HG03045 (cell line): ENCODE measurements at regions not wholly inside any gene's neighbourhood (a gene's known extent, or its start where the extent isn't known, plus 50 kb on each side); places are given as distances from the start of the nearest gene placed in this dataset.
"Not testable (repeated sequence)": the region's sequence is repeated elsewhere in the genome, so short reads cannot be mapped to it uniquely, and the experiment has no call there.

Source experiments
- ATAC-seq: cut with Tn5 transposase; IDR thresholded peaks from one replicate; pipeline ENCODE4 v1.9.1; 2021; ENCODE audit warnings: mild to moderate bottlenecking, moderate library complexity; ENCODE audit not compliant: unreplicated experiment

DNA sequence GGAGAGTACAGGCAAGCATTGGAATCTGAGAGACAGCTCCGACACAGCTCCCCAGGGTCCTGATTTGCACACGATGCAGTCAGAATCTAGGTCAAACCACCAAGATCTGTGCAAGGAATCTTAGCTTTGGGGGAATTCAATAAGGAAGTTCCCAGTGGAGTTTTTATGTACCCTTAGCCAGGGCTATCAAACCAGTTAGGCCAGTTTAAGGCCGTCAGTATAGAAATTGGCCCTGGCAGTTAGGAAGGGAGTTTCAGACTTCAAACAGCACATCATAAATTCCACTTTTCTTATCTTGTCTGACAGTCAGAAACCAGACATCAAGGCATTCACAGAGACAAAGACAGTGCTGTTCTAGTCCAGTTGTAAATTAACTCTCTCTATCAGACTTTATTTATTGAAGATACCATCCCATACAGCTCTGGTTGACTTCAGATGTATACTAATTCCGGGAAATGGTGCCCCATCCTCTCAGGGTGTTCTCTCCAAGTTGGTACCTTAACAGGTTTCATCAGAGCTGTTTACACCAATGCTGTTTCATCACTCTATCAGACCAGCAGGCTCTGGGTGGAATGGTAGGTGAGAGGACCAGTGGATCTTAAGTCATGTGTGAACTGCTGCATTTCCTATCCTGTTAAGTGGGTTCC, 157.5 kb upstream of the ATF7IP start:
- no peak for ATAC-seq

DNA sequence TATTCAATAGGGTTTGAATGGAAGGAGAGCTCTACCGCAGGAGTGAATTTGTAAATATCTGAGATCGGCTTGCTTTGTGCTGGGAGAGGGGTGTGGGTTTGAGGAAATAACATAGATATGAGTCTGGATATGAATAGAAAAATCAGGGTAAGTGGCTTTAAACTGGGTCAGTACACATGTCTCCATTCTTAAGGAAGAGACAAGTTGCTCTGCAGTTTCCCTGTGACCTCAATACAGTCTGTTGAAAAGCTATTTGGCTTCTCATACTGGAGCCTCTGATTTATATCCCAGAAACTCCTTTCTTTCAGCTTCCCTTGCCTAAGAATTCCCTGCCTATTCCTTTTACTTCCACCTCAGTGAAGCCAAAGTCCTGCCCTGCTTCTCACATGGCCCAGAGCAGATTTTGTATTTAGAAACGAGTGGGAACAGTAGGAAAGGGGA, 153.5 kb upstream of the ATF7IP start:
- ATAC-seq: no peak

DNA sequence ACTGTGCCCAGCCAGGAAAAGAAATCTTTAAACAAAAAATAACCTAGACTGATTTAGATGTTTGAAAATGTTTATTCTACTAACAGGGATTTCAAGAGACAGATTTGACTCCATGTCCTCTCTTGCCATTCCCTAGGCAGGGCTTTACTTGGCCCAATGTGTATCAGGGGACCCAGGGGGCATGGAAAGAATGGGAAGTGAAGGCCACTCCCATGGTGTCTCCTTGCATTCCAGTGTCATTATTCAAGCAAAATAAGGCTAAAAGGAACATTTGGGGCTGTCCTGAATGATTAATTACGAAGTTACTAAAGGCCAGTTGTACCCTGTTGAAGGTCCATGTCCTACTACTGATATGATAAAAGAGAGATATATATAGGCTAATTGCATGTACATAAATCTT, 151.9 kb upstream of the ATF7IP start:
- no peak for ATAC-seq

DNA sequence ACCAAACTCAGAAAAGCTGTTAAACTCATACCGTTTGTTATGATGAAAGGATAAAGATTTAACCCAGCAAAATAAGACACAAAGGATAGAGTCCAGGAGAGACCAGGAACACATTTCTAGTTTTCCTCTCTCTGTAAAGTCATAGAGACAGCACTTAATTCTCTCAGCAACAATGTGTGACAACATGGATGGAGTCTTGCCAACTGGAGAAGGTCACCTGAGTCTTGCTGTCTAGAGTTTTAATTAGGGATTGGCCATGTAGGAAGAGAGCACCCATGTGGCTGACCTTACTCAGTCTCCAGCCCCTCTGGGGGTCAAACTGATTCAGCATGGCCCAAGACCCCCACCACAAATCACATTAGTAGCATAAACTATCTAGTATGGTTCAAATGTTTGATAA, 151.0 kb upstream of the ATF7IP start:
- no peak for ATAC-seq

DNA sequence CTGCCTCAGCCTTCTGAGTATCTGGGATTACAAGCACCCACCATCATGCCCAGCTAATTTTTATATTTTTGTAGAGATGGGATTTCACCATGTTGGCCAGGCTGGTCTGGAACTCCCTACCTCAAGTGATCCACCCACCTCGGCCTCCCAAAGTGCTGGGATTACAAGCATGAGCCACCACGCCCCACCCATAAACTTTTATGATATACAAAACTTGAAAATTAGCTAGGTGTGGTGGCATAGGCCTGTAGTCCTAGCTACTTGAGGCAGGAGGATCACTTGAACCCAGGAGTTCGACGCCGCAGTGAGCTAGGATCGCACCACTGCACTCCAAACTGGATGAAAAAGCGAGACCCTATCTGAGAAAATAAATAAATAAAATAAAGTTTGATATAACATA, 149.5 kb upstream of the ATF7IP start:
- not testable (repeated sequence) for ATAC-seq

DNA sequence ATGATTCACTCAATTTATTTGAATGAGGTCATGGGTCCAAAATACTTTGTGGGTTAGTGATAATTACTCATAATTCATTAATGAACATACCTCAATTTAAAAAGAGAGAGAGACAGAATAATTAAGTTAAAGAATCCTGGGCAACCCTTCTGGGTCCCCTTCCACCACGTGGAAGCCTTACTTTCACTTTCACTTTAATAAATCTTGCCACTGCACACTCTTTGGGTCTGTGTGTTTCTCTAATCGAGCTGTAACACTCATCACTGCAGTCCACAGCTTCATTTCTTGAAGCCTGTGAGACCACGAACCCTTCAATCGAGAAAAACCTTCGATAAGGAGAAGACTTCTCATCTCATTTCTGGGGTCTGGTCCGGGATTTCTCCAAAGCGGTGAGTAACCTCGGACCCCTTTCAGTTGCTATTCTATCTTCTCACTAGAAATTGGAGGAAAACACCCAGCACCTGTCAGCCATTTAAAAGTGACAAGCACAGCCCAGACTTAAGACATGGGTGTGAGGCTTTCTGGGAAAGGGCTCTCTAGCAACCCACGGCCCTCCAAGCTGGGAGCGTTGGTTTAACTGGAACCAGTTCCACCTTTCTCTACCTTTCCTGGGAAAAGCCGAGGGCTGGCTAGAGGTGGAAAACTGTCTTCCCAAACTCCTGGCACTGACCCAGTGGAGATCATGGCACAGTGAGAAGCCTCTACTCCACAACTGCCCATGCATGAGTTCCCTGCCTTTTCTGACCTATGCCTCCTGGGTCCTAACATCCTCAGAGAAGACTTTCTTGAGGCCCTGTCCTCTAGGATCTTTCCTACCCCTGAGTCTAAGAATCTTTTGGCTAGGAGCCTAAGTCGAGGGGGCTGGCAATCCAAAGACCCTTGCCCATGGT, 148.8 kb upstream of the ATF7IP start:
- ATAC-seq: peak; percentile 49

DNA sequence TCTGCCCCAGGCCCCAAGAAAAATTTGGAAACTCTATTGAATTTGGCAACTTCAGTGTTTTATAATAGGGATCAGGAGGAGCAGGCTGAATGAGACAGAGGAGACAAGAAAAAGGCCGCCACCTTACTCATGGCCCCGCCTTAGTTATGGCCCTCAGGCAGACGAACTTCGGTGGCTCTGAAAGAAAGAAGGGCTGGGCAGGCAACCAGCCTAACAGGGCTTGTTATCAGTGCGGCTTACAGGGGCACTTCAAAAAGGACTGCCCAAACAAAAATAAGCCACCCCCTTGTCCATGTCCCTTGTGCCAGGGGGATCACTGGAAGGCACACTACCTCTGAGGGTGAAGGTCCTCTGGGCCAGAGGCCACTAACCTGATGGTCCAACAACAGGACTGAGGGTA, 146.3 kb upstream of the ATF7IP start:
- no peak for ATAC-seq

DNA sequence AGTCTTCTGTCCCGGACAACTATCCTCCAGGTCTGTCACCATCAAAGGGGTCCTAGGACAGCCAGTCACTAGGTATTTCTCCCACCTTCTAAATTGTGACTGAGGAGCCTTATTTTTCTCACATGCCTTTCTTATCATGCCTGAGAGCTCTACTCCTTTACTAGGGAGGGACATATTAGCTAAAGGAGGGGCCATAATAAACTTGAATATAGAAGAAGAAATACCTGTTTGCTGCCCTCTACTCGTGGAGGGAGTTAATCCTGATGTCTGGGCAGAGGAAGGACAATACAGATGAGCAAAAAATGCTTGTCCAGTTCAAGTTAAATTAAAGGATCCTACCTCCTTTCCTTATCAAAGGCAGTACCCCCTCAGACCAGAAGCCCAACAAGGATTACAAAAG, 145.8 kb upstream of the ATF7IP start:
- not testable (repeated sequence) for ATAC-seq

DNA sequence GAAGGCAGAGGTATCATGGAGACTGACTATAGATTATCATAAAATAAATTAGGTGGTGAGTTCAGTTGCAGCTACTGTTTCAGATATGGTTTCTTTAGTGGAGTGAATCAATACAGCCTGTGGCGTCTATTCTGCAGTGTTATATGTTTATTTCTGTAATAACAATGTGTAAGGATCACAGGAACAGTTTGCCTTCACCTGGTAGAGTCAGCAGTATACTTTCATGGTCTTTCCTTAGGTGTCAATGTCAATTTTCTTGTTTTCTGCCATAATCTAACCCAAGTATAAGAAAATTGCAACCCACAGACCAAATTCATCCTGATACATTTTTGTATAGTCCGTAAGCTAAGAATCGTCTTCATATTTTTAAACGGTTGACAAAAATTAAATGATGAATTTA, 140.4 kb upstream of the ATF7IP start:
- no peak for ATAC-seq

DNA sequence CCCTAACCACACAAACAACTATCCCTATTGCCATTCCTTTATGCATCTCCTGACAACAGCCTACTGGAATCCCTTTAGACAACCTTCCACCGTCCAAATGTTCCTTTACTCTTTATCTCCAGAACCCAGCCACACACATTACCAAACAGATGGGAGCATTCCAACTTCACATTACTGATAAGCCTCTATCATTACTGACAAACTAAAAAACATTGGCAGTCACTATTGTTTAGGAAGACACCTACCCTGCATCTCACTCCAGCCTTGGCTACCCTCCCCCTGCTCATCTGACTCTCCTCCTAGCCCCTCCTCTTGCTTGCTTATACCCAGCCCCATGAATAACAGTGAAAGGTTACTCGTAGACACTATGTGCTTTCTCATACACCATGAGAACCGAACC, 130.3 kb upstream of the ATF7IP start:
- ATAC-seq: not testable (repeated sequence)

DNA sequence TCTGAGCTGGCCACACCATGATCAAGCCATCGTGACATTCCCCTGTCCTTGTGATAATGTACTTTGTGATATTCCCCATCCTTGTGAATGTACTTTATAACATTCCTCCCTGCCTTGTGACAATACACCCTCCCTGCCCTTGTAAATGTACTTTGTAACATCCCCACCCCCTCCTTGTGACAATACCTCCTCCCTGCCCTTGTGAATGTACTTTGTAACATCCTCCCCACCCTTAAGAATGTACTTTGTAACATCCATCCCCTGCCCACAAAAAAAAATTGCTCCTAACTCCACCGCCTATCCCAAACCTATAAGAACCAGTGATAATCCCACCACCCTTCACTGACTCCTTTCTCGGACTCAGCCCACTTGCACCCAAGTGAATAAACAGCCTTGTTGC, 128.8 kb upstream of the ATF7IP start:
- ATAC-seq: not testable (repeated sequence)

DNA sequence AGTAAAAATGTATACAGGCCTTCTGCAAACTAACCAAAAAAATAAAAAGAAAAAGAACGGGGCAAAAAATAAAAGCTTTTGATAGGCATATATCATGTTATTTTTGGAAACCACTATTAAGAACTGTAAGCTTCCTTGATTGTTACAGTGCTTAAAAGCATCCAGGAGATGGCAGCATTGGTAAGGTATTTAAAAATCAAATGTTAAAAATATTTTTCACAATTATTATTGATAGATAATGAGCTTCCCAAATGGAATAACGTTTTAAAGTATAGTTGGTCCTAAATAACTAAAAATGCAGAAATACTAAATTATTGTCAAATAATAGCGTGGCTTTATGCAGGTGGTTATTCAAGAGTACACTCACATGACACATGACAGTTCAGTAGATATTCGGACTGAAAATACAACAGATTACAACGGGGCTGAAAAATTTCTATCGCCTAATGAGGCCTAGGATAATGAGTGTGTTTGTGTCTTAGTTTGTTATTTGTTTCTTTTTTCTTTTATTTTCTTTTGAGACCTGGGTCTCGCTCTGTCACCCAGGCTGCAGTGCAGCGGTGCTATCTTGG, 127.2 kb upstream of the ATF7IP start:
- ATAC-seq: no peak

DNA sequence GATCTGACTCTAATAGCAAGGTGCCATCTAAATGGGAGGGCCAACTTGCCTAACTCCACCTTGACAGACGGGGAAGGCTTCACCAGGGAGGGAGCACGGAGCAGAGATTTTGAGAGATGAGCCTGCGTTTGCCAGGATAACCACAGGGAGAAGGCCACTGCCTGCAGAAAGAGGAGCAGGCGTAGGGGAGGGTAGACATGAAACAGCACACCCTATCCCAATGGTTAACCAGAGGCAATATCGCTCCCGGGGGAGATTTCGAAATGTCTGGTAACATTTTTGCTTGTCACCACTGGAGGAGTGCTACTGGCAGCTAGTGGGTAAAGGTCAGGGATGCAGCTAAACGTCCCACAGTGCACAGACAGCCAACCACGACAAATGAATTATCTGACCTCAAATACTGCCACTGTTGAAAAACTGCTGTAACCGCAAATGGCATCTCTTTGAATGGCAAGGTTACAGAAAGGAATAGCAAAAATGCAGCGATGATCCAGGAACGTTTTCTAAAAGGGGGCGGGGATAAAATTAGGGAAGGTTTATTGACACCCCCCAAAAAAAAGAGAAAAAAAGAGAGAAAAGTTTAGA, 126.0 kb upstream of the ATF7IP start:
- peak; percentile 72 for ATAC-seq

DNA sequence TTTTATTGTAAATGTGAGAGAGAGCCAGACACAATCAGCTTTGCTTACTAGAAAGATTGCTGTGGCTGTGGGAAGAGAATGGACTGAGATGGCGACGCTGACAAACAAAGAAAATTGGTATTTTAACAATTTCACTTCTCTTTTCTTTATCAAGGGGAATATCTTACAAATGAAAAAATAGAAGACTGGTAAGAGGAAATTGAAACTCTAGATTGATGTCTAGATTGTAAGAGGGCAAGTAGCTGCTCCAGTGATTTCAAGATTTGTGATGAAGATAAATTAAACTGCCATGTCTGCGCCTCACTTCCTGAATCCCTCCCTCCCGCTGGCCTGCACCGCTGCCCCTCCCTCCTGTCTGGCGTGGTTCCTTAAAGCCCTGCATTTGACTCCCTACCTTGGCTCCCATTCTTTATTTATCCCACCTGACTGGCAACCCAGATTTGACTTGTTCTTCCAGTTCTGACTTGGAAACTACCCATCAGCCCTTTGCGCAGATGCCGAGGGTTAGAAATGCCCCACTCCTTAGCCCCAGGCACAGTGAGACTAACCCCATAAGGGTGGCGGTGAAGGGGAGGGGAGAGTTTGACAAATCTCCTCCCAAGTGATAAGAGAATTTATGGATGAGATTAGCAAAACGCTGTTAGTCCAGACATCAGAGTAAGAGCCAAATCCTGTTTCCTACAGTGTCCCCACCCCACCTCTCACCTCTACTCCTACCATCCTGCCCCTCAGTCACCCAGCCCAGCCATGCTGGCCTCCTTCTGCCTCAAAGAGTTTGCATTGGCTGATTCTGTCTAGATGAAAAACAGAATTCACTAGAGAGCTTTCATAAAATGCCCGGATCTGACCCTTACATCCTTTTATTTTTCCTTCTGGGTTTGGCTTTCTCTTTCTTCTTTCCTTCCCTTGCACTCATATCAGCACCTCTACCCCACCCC, 125.3 kb upstream of the ATF7IP start:
- ATAC-seq: peak; percentile 44

DNA sequence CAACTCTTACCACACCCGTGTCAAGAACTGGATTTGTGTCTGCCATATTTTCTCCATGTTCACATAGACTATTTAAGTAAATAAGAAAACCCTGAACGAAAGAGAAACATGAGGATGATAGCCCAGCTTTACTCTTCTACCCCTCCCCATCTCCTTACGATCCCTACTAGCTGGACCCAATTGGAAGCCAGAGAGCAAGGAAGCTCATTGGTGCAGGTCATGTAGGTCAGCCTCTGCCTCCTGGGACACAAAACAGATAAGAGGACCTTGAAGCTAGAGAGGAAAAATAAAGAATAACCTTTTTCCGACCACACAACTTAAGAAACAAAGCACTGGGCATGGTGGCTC, 124.6 kb upstream of the ATF7IP start:
- no peak for ATAC-seq

DNA sequence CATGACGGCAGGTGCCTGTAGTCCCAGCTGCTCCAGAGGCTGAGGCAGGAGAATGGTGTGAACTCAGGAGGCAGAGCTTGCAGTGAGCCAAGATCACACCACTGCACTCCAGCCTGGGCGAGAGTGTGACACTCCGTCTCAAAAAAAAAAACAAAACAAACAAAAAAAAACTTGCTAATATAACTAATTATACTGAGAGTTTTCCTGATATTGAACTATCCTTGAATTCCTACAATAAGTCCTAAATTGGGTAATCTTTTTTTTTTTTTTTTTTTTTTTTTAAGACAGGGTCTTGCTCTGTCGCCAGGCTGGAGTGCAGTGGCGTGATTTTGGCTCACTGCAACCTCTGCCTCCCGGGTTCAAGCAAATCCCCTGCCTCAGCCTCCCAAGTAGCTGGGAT, 122.7 kb upstream of the ATF7IP start:
- ATAC-seq: not testable (repeated sequence)

DNA sequence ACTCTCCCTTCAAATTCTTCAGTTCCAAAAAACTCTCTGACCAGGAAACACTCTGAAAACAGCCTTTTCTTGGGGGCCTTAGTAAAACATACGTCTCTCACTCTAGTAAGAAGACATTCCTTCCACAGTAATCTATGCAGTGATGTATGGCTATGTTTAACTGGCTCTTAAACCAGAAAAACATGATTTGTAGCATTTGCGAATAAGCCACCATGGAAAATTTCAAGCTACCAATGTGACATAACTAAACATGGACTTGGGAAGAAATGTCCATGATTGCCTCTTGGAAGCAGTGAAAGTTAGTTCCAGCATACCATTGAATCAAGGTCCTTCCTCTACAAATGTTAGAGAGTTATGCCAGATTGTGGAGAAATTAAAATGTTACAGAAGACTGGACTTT, 121.5 kb upstream of the ATF7IP start:
- ATAC-seq: no peak

DNA sequence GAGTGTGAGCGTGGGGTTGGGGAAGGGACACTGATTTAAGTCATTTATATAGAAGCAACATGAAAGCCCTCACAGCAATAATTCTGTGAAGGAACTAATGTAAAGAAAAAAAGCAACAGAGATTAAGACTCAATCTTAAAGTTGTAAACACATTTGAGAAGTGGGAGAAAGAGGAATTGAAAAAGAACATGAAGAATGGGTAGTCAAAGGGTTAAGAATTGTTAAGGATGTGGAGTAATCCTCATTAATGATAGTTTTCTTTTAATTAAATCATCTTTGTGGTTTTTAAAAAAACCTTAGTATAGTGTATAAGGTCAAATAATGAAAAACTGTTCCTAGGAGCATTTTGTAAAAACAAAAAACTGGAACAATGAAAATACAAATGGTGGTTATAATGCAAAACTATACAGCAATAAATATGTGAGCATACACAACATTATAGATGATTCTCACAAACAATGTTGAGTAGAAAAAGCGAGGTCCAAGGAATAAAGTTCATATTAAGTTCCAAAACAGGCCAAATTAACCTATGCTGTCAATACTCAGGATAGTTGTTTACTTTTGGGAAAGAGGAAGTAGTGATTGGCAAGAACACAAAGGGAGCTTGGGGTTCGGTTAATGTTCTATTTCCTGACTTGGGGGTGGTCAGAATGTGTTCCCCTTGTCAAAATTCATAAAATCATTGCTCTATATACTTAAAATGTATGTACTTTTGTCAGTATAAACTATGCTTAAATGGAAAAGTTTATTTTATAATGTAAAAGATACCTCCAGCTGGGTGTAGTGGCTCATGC, 120.4 kb upstream of the ATF7IP start:
- ATAC-seq: no peak

DNA sequence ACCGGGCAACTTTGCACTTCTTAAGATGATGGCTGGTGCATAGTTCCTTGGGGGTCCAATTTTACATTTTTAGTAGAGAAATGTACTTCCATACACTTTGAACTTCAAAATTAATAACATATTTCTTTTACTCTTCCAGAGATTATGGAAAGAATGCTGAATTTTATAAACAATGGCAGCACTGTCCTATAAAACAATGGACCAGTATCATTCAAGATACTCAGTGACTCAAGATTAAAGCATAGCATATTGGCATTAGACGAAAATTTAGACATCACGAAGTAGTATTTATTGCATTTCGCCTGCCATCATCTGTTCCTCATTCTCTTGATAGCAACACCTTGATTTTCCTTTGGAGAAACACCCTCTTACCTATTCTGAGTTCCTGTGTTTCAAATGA, 118.3 kb upstream of the ATF7IP start:
- no peak for ATAC-seq

DNA sequence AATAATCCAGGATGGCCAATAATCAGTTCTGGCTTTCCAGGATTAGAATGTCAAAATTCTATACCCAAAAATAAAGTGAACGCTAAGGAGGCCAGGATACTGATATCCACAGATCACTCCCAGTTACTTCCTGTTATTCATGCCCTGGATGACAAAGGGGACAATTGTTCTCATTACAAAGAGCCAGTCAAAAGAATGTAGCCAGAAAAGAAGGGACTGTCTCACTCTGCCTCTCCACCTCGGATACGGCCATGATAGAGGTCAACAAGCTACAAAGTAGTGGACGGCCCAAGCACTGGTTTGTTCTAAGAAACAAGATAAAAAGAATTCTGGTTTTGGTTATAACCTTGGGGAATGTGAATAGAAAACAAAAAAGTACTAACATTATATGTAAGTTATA, 116.1 kb upstream of the ATF7IP start:
- no peak for ATAC-seq
